MCF 10A (cell line): ENCODE measurements at regions not wholly inside any gene's neighbourhood (a gene's known extent, or its start where the extent isn't known, plus 50 kb on each side); places are given as distances from the start of the nearest gene placed in this dataset.
A peak's percentile ranks its signal among the peaks of the same experiment; 100 is the strongest.

Experiments used
- BruUV-seq: library from RNA; stranded (reverse); fragments of 400-500 nt; replicated peaks from 2 replicates; lab custom pipeline; 2021; lab: Mats Ljungman, UMichigan
- CTCF ChIA-PET: fragments of 300-600 bp; sonication (Branson Sonifier 250); formaldehyde crosslinking; extraction: SDS; loops from one replicate; lab custom pipeline; 2021; ENCODE audit warnings: antibody characterized with exemption, inconsistent platforms; lab: Yijun Ruan, JAX
- POLR2A ChIA-PET: fragments of 300-600, 350-650 bp; sonication (Branson Sonifier 250); formaldehyde crosslinking; extraction: SDS; loops from one replicate; lab custom pipeline; 2020; ENCODE audit warnings: antibody characterized with exemption, inconsistent platforms; lab: Yijun Ruan, JAX
- DNase-seq: peaks from one replicate; pipeline ENCODE4 v3.0.0-alpha.2; 2018; ENCODE audit not compliant: unreplicated experiment
- H3K27ac Mint-ChIP-seq: one replicate; pipeline ENCODE4 v1.8.0; 2022; ENCODE audit warnings: mild to moderate bottlenecking, low read depth, mixed read lengths; ENCODE audit not compliant: unreplicated experiment
- H3K27me3 Mint-ChIP-seq: one replicate; pipeline ENCODE4 v1.8.0; 2022; ENCODE audit warnings: mixed read lengths; ENCODE audit not compliant: insufficient read depth, unreplicated experiment
- H3K36me3 Mint-ChIP-seq: one replicate; pipeline ENCODE4 v1.8.0; 2022; ENCODE audit warnings: mild to moderate bottlenecking, moderate library complexity, mixed read lengths; ENCODE audit not compliant: insufficient read depth, unreplicated experiment
- H3K4me1 Mint-ChIP-seq: one replicate; pipeline ENCODE4 v1.8.0; 2022; ENCODE audit warnings: mixed read lengths; ENCODE audit not compliant: insufficient read depth, unreplicated experiment
- H3K4me3 Mint-ChIP-seq: one replicate; pipeline ENCODE4 v1.8.0; 2022; ENCODE audit warnings: mild to moderate bottlenecking, moderate library complexity, mixed read lengths; ENCODE audit not compliant: unreplicated experiment
- H3K9me3 Mint-ChIP-seq: one replicate; pipeline ENCODE4 v1.8.0; 2022; ENCODE audit warnings: mixed read lengths; ENCODE audit not compliant: unreplicated experiment
- CTCF ChIP-seq: fragments of 200-600 bp; IDR thresholded peaks from one replicate; pipeline ENCODE4 v1.8.0; 2022; ENCODE audit warnings: antibody characterized with exemption, mild to moderate bottlenecking; ENCODE audit not compliant: unreplicated experiment
- intact Hi-C: fragments of 100-400 bp; cut with micrococcal nuclease; formaldehyde crosslinking; loops from 2 replicates; pipeline ENCODE4 v1.14.1; 2022

- TF ChIP-seq CTCF = no peak
- BruUV-seq = no TSS peak
- Mint-ChIP-seq H3K27ac (no peak overlapping the region), H3K4me3 (no peak overlapping the region), H3K4me1 (peaks cover 5% of the 10 kb centered on the region), H3K36me3 (no peaks in the 10 kb centered on the region), H3K27me3 (no peaks in the 10 kb centered on the region), H3K9me3 (peaks cover 9% of the 10 kb centered on the region)
- ChIA-PET CTCF (no interaction called here), POLR2A (no interaction called here)
- DNase-seq = no peak
- intact Hi-C loops = no loop called here
Observed at GRCh38 chr4:135770505-135770904, 1568.9 kb upstream of the PABPC4L start.

GRCh38 chr4:135744928-135745327 lies 1543.3 kb upstream of the PABPC4L start:
- Mint-ChIP-seq H3K27ac (no peak overlapping the region), H3K9me3 (peaks cover 15% of the 10 kb centered on the region), H3K27me3 (no peaks in the 10 kb centered on the region), H3K4me3 (no peak overlapping the region), H3K36me3 (no peaks in the 10 kb centered on the region), H3K4me1 (peaks cover 2% of the 10 kb centered on the region)
- intact Hi-C loops = no loop called here
- POLR2A ChIA-PET = interaction anchor here (1.3 kb wide), 1 partner anchor 15 kb away, joined by 5 read pairs; no protein-coding TSS in a partner anchor
- CTCF ChIA-PET = no interaction called here
- no peak for TF ChIP-seq CTCF
- BruUV-seq = no TSS peak
- no peak for DNase-seq

GRCh38 chr4:135741583-135741982 lies 1540.0 kb upstream of the PABPC4L start:
- CTCF ChIA-PET = interaction anchor here (0.6 kb wide), 1 partner anchor 1745 kb away, joined by 3 read pairs; no protein-coding TSS in a partner anchor
- no peak for TF ChIP-seq CTCF

GRCh38 chr4:135739354-135739753 lies 1537.8 kb upstream of the PABPC4L start:
- no peaks in the 10 kb centered on the region for H3K27me3 Mint-ChIP-seq
- H3K4me1 Mint-ChIP-seq = peaks cover 6% of the 10 kb centered on the region
- ChIA-PET CTCF (interaction anchor here (0.6 kb wide), 1 partner anchor 827 kb away, joined by 4 read pairs; no protein-coding TSS in a partner anchor), POLR2A (no interaction called here)
- H3K27ac Mint-ChIP-seq = no peak overlapping the region
- H3K4me3 Mint-ChIP-seq = no peak overlapping the region
- no peaks in the 10 kb centered on the region for H3K9me3 Mint-ChIP-seq
- TF ChIP-seq CTCF = no peak
- DNase-seq = peak; percentile 37
- no TSS peak for BruUV-seq
- H3K36me3 Mint-ChIP-seq = no peaks in the 10 kb centered on the region
- intact Hi-C loops = no loop called here

More at GRCh38 chr4:135741583-135741982, 1540.0 kb upstream of the PABPC4L start:
- Mint-ChIP-seq H3K27me3 (no peaks in the 10 kb centered on the region), H3K36me3 (no peaks in the 10 kb centered on the region), H3K27ac (no peak overlapping the region), H3K4me1 (peaks cover 6% of the 10 kb centered on the region), H3K9me3 (peaks cover 8% of the 10 kb centered on the region), H3K4me3 (no peak overlapping the region)
- no peak for DNase-seq
- BruUV-seq = no TSS peak
- POLR2A ChIA-PET = no interaction called here
- intact Hi-C loops = no loop called here
